Psoas muscle (tissue), 7 donors: ENCODE measurements at regions not wholly inside any gene's neighbourhood (a gene's known extent, or its start where the extent isn't known, plus 50 kb on each side); places are given as distances from the start of the nearest gene placed in this dataset.

Experiments
- ATAC-seq, 4 donors: fragments of 200-7000 bp; cut with Tn5 transposase; one replicate each; pipeline ENCODE4 v1.9.1; 2020; ENCODE audit warnings: moderate library complexity in 3 of 4, mild to moderate bottlenecking in 2 of 4
- DNase-seq, 2 donors: peaks; one replicate each; pipeline ENCODE4 v3.0.0-alpha.2; 2020
- H3K27ac ChIP-seq: fragments of 200-600 bp; one replicate; pipeline ENCODE4 v1.8.0; 2022
- H3K27me3 ChIP-seq, 3 donors: fragments of 200-600 bp in 1 of 3; one replicate each; pipeline versions ENCODE4 v1.6.1 to v1.8.0; 2013 to 2022; ENCODE audit warnings: low read length in 2 of 3, mild to moderate bottlenecking in 2 of 3, moderate library complexity in 1 of 3; ENCODE audit not compliant: insufficient read depth in 3 of 3
- H3K36me3 ChIP-seq, 2 donors: fragments of 200-600 bp in 1 of 2; one replicate each; pipeline versions ENCODE4 v1.6.1 to v1.8.0; 2013 to 2022; ENCODE audit warnings: low read depth in 1 of 2, mild to moderate bottlenecking in 1 of 2, moderate library complexity in 1 of 2; ENCODE audit not compliant: insufficient read depth in 1 of 2
- H3K4me1 ChIP-seq: fragments of 200-600 bp; one replicate; pipeline ENCODE4 v1.8.0; 2022
- H3K4me3 ChIP-seq: fragments of 200-600 bp; one replicate; pipeline ENCODE4 v1.8.0; 2022; ENCODE audit warnings: mild to moderate bottlenecking
- H3K9me3 ChIP-seq: fragments of 200-600 bp; one replicate; pipeline ENCODE4 v1.8.0; 2022
- WGBS, 3 donors: extraction: QIAGEN DNeasy Blood & Tissue Kit; methylation state at CpG; one replicate each; pipeline versions ENCODE4 v1.1.6 to v1.1.7; 2013; 5-methylcytosine and 5-hydroxymethylcytosine counted together
- intact Hi-C, 2 donors: fragments of 100-400 bp; cut with DNase I; formaldehyde crosslinking; loops; one replicate each; pipeline versions ENCODE4 v1.11.0 to v1.14.2; 2022
- TF ChIP-seq, protein P1 (sequence below): fragments of 200-600 bp; IDR thresholded peaks from one replicate; pipeline ENCODE4 v1.8.0; 2022; ENCODE audit warnings: antibody characterized with exemption
- donor health status: healthy with polysubstance abuse.
- donor health status: DM: no; HTN: no; CAD: no; lungs with moderate emphysema.
- donor health status: Bipolar disorder and iron deficiency.
- donor health status: healthy.
- donor health status: DM: yes; HTN: yes; CAD: no.
- donor health status: DM: no; HTN: no; CAD: no.
- donor health status: DM: yes; HTN: yes; CAD: no.

- no peaks in the 10 kb centered on the region for H3K36me3 ChIP-seq
- intact Hi-C loops: no loop called here
- H3K9me3 ChIP-seq: no peaks in the 10 kb centered on the region
- no peaks in the 10 kb centered on the region for H3K4me1 ChIP-seq
- ATAC-seq (no peak), DNase-seq (no peak)
- TF ChIP-seq, protein P1, sequence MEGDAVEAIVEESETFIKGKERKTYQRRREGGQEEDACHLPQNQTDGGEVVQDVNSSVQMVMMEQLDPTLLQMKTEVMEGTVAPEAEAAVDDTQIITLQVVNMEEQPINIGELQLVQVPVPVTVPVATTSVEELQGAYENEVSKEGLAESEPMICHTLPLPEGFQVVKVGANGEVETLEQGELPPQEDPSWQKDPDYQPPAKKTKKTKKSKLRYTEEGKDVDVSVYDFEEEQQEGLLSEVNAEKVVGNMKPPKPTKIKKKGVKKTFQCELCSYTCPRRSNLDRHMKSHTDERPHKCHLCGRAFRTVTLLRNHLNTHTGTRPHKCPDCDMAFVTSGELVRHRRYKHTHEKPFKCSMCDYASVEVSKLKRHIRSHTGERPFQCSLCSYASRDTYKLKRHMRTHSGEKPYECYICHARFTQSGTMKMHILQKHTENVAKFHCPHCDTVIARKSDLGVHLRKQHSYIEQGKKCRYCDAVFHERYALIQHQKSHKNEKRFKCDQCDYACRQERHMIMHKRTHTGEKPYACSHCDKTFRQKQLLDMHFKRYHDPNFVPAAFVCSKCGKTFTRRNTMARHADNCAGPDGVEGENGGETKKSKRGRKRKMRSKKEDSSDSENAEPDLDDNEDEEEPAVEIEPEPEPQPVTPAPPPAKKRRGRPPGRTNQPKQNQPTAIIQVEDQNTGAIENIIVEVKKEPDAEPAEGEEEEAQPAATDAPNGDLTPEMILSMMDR: no peak
- no peaks in the 10 kb centered on the region for H3K27me3 ChIP-seq
- no peak overlapping the region for H3K27ac ChIP-seq
- WGBS, 3 donors: 78 to 89% (median 82%) methylated on average over 2 of the region's 2 CpGs
- no peak overlapping the region for H3K4me3 ChIP-seq
These were observed 1400.4 kb upstream of the PCDH7 start for GRCh38 chr4:29319663-29320340.

- WGBS, 3 donors: 53 to 56% (median 53%) methylated on average over 6 of the region's 6 CpGs
- Histone ChIP-seq H3K27ac (no peak overlapping the region), H3K4me1 (no peaks in the 10 kb centered on the region), H3K27me3 (no peaks in the 10 kb centered on the region), H3K9me3 (no peaks in the 10 kb centered on the region), H3K36me3 (no peaks in the 10 kb centered on the region), H3K4me3 (no peak overlapping the region)
- ATAC-seq (no peak), DNase-seq (no peak)
- TF ChIP-seq, protein P1: no peak
- intact Hi-C loops: no loop called here
These were observed 1399.1 kb upstream of the PCDH7 start for GRCh38 chr4:29320947-29321620.

DNA sequence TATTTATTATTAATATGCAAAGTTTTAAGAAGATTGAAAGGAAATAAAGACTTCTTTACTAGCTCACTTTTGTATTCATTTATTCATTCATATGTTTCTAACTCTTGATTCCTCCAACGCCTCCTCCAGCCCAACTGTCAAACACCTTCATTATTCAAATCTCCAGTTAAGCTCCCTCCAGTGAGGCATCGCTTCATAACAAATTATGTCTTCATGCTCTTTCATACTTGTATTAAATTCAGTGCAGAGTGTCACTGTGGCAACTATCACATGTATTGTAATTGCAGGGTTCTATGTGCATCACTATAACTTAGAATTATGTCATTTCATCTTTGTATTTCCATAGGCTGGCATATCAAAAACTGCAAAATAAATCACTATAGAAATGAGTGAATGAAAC is 1394.2 kb upstream of the PCDH7 start:
- WGBS, 3 donors: 72 to 77% (median 74%) methylated on average over 2 of the region's 2 CpGs
- no peak overlapping the region for H3K4me3 ChIP-seq
- H3K27ac ChIP-seq: no peak overlapping the region
- no peak for DNase-seq
- no peak for ATAC-seq
- TF ChIP-seq, protein P1: no peak
- no peaks in the 10 kb centered on the region for H3K36me3 ChIP-seq
- no peaks in the 10 kb centered on the region for H3K27me3 ChIP-seq
- intact Hi-C loops: no loop called here
- H3K4me1 ChIP-seq: no peaks in the 10 kb centered on the region
- H3K9me3 ChIP-seq: no peaks in the 10 kb centered on the region

- Histone ChIP-seq H3K27ac (no peak overlapping the region), H3K27me3 (no peaks in the 10 kb centered on the region), H3K9me3 (no peaks in the 10 kb centered on the region), H3K4me1 (no peaks in the 10 kb centered on the region), H3K4me3 (no peak overlapping the region), H3K36me3 (no peaks in the 10 kb centered on the region)
- TF ChIP-seq, protein P1: no peak
- WGBS, 3 donors: 53 to 62% (median 54%) methylated on average over 2 of the region's 2 CpGs
- ATAC-seq: no peak
- intact Hi-C loops: no loop called here
- DNase-seq: no peak
These were observed 1393.4 kb upstream of the PCDH7 start for GRCh38 chr4:29326816-29327215.

- Histone ChIP-seq H3K27ac (no peak overlapping the region), H3K4me1 (no peaks in the 10 kb centered on the region), H3K36me3 (no peaks in the 10 kb centered on the region), H3K27me3 (no peaks in the 10 kb centered on the region), H3K4me3 (no peak overlapping the region), H3K9me3 (no peaks in the 10 kb centered on the region)
- no peak for ATAC-seq
- TF ChIP-seq, protein P1: no peak
- WGBS, 3 donors: 3 to 4% (median 4%) methylated on average over 1 of the region's 1 CpG
- DNase-seq: no peak
- intact Hi-C loops: no loop called here
These were observed 1383.3 kb upstream of the PCDH7 start for GRCh38 chr4:29336861-29337260.
